ENCODE measurements at regions not wholly inside any gene's neighbourhood (a gene's known extent, or its start where the extent isn't known, plus 50 kb on each side); places are given as distances from the start of the nearest gene placed in this dataset.

DNA sequence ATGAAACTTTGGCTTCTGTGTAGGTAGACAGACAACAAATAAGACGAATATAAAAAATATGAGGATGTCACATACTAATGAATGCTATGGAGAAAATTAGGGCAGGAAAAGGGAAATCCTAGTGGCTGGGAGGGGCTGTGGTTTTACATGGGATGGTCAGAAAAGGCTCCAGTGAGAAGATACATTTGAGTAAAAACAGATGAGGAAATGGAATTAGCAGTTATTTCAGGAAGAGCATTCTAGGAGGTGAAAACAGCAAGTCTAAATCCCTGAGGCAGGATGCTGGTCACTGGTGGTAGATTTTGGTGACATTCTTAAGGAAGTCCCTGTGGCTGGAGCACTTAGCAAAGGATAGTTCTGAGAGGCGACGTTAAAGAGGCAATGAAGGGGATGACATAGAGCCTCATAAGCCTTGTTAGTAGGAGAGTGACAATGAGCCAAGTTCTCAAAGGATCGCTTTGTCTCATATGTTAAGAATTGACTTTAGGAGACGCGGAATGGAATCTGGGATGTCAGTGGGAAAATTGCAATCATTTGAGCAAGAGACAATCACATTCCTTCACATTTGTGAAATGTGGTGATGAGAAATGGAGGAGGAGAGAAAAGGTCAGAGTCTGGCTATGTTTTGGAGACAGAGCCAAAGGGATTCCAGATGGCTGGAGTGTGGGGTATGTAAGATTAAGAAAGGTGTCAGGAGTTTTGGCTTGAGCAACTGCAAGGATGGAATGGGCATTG, 384.7 kb upstream of the FZD8 start:
- no peak for TF ChIP-seq CTCF (IDR thresholded peaks at IDR 0.05; ENCODE audit: borderline replicate concordance, insufficient read depth, low read depth, low read length)
- H3K4me3 ChIP-seq (ENCODE audit: low read depth, low read length) = no peak overlapping the region

DNA sequence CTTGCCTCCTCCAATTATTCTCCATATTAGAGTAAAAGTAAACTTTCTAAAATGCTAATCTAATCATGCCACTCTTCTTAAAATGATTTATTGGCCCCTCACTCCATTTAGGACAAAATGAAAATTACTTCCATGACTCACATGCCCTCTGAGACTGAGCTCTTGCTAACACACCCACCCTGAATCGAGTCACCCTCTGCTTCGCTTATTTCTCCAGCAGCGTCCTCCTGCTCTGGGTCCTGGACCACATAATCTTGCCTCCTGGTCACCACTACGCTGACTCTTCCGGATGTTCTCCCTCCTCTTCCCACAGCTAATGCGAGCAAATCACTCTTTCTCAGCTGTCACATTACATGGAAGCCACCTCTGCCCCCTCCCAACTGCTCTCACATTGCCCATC, 384.0 kb upstream of the FZD8 start:
- no peak overlapping the region for H3K4me3 ChIP-seq (ENCODE audit: low read depth, low read length)
- TF ChIP-seq CTCF (IDR thresholded peaks at IDR 0.05; ENCODE audit: borderline replicate concordance, insufficient read depth, low read depth, low read length) = no peak

DNA sequence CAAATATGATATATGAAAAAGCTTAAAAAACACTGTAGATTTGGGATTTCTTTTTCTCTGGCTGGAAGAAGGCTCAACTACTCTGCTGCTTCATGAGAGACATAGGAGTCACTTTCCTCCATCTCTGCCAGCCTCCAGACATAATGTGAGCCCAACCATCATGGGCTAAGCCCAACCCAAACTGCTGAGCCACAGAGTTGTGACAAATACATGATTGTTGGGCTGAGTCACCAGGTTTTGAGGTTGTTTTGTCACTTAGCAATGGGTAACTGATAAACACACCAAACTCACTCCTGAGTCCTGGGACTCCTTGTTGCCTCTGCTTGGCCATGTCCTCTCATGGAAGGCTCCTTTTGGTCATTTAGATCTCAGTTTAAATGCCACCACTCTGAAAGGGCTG, 381.8 kb upstream of the FZD8 start:
- TF ChIP-seq CTCF (IDR thresholded peaks at IDR 0.05; ENCODE audit: borderline replicate concordance, insufficient read depth, low read depth, low read length) = no peak

GRCh38 chr10:36021096-36021495, 379.0 kb upstream of the FZD8 start:
- H3K4me3 ChIP-seq (ENCODE audit: low read depth, low read length) = no peak overlapping the region
- TF ChIP-seq CTCF (IDR thresholded peaks at IDR 0.05; ENCODE audit: borderline replicate concordance, insufficient read depth, low read depth, low read length) = no peak

More for the DNA sequence above, 381.8 kb upstream of the FZD8 start:
- no peak overlapping the region for H3K4me3 ChIP-seq (ENCODE audit: low read depth, low read length)

DNA sequence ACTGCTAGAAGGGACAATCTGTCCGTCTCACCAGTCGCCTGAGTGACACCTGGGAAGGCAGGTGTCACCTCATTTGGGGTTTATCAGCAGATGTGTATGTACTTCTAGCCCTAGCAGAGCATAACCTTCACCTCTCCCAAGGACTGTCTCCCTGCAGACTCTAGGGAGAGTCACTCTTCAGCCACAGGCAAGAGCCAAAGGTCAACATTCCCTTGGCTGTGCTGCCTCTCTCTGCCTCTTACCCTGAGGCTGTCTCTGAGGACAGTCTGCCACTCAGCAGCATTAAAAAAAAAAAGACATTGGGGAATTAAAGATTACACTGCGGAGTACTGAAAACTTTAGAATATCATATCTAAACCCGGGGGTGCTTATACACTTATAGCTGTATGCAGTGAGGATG, 377.7 kb upstream of the FZD8 start:
- H3K4me3 ChIP-seq (ENCODE audit: low read depth, low read length) = no peak overlapping the region
- no peak for TF ChIP-seq CTCF (IDR thresholded peaks at IDR 0.05; ENCODE audit: borderline replicate concordance, insufficient read depth, low read depth, low read length)

GRCh38 chr10:36018996-36019395, 376.9 kb upstream of the FZD8 start:
- H3K4me3 ChIP-seq (ENCODE audit: low read depth, low read length) = no peak overlapping the region
- no peak for TF ChIP-seq CTCF (IDR thresholded peaks at IDR 0.05; ENCODE audit: borderline replicate concordance, insufficient read depth, low read depth, low read length)

DNA sequence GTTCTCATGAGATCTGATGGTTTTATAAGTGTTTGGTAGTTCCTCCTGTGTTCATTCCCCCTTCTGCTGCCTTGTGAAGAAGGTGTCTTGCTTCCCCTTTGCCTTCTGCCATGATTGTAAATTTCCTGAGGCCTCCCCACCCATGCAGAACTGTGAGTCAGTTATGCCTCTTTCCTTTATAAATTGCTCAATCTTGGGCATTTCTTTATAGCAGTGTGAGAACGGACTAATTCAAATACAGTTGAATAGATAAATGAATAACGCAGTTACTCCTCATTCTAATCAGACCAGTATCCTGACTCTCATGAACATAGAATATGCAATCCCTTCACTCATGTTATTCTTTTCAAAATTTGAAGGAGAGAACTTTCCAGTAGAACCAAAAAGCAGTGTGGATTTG, 375.0 kb upstream of the FZD8 start:
- no peak overlapping the region for H3K4me3 ChIP-seq (ENCODE audit: low read depth, low read length)

More for the DNA sequence above, 375.0 kb upstream of the FZD8 start:
- TF ChIP-seq CTCF (IDR thresholded peaks at IDR 0.05; ENCODE audit: borderline replicate concordance, insufficient read depth, low read depth, low read length) = no peak

All from GM12875 (cell line).